ENCODE measurements at regions not wholly inside any gene's neighbourhood (a gene's known extent, or its start where the extent isn't known, plus 50 kb on each side); places are given as distances from the start of the nearest gene placed in this dataset.

DNA sequence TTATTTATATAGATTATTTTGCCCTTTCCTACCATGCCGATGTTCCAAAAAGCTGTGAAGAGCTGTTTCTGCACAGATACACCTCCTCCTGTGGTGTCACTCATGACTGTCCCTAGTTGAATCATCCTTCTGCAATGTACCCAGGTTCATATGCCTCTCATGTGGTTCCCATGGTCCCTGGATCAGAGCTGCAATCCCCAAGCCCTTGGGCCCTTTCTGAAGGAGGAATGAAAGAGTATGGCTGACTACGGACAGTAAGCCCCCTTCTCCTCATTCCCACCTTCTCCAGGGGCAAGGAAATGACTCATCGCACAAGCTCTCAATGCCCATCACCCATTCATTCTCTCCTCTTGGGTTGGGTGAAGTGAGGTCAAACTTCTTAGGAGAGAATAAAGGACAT, 63.9 kb upstream of the ACVR1 start:
- TF ChIP-seq, protein P1, sequence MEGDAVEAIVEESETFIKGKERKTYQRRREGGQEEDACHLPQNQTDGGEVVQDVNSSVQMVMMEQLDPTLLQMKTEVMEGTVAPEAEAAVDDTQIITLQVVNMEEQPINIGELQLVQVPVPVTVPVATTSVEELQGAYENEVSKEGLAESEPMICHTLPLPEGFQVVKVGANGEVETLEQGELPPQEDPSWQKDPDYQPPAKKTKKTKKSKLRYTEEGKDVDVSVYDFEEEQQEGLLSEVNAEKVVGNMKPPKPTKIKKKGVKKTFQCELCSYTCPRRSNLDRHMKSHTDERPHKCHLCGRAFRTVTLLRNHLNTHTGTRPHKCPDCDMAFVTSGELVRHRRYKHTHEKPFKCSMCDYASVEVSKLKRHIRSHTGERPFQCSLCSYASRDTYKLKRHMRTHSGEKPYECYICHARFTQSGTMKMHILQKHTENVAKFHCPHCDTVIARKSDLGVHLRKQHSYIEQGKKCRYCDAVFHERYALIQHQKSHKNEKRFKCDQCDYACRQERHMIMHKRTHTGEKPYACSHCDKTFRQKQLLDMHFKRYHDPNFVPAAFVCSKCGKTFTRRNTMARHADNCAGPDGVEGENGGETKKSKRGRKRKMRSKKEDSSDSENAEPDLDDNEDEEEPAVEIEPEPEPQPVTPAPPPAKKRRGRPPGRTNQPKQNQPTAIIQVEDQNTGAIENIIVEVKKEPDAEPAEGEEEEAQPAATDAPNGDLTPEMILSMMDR (IDR thresholded peaks at IDR 0.05), result no peak
- no peak for TF ChIP-seq ZFX (IDR thresholded peaks at IDR 0.05; ENCODE audit: borderline replicate concordance)
